Astrocyte of the spinal cord (primary cell): ENCODE measurements at regions not wholly inside any gene's neighbourhood (a gene's known extent, or its start where the extent isn't known, plus 50 kb on each side); places are given as distances from the start of the nearest gene placed in this dataset.
"Not testable (repeated sequence)": the region's sequence is repeated elsewhere in the genome, so short reads cannot be mapped to it uniquely, and the experiment has no call there.

Experiments
- DNase-seq: peaks from one replicate; pipeline ENCODE4 v3.0.0; 2011; ENCODE audit warnings: low read depth, low spot score
- H3K4me3 ChIP-seq: 2 replicates; pipeline ENCODE4 v1.5.1; 2011; ENCODE audit warnings: low read depth, mild to moderate bottlenecking, low read length, moderate library complexity
- CTCF ChIP-seq: IDR thresholded peaks from 2 replicates; pipeline ENCODE4 v1.5.1; 2012; ENCODE audit warnings: low read depth, mild to moderate bottlenecking, low read length, inconsistent platforms
- in situ Hi-C: cut with HindIII; loops from 2 replicates; pipeline ENCODE4 v1.10.0; 2017; ENCODE audit warnings: low sequenced_read_pairs

DNA sequence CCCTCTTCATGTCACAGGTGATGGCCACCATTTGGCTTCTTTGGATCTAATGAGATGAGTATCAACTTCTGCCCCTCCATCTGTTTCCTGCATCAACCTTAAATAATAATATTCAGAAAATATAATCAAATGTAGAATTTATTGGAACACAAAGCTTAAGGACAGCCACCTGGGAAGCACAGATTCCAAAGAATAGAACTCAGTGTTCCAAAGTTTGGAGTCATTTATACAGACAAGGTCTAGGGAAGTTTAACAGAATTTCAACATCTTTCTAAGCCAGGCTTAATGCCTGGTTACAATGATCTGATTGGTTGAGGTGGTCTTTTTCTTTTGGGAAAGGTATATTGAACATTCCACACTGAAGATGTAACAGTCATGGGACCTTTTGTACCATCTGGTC is 218.0 kb upstream of the PIEZO2 start:
- DNase-seq = no peak
- no peak overlapping the region for H3K4me3 ChIP-seq
- in situ Hi-C loops = no loop called here
- no peak for TF ChIP-seq CTCF

DNA sequence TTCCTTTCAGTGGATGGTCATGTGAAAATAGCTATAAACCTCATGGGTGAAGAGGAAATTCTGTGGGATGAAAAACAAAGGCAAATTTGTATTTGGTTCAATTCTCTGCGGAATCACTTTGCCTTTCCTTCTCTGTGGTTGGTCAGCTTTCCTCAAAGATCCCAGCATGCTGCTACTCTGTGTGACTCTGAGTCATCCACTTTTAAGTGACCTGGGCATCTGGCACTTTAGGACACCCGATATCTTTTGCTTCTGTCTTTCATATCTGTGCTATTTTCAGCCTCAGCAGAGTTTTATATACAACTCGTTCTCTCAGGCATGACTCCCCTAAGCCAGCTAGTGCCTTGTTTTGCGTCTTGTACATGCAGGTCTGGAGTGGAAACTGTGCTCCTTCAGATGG is 217.0 kb upstream of the PIEZO2 start:
- peak; percentile 71 for DNase-seq
- H3K4me3 ChIP-seq = no peak overlapping the region
- no peak for TF ChIP-seq CTCF
- in situ Hi-C loops = no loop called here

DNA sequence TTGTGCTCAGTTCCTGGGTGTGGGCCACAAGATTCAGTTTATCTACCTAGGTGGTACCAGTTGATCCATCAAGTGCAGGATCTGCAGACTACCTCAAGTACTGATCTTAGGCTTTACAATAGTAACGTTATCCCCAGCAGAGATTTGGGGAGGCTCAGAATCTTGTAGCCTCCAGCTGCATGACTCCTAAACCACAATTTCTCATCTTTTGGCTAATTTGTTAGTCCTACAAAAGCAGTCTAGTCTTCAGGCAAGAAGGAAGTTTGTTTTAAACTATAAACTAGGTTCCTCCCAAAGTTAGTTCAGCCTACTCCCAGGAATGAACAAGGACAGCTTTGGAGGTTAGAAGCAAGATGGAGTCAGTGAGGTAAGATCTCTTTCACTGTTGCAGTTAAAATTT is 213.5 kb upstream of the PIEZO2 start:
- in situ Hi-C loops = no loop called here
- no peak for TF ChIP-seq CTCF
- no peak for DNase-seq

DNA sequence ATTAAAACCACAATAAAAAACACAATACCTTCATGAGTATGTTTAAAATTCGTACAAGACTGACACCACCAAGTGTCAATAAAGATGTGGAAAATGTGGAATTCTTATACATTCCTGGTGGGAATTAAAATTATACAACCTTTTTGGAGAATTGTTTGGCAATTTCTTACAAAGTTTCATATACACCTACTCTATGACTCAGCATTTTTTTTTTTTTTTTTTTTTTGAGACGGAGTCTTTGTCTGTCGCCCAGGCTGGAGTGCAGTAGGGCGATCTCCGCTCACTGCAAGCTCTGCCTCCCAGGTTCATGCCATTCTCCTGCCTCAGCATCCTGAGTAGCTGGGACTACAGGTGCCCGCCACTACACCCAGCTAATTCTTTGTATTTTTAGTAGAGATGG is 212.5 kb upstream of the PIEZO2 start:
- in situ Hi-C loops, DNase-seq, H3K4me3 ChIP-seq: not testable (repeated sequence)

More for the DNA sequence above, 213.5 kb upstream of the PIEZO2 start:
- no peak overlapping the region for H3K4me3 ChIP-seq

- in situ Hi-C loops = no loop called here
- no peak for DNase-seq
- no peak for TF ChIP-seq CTCF
- H3K4me3 ChIP-seq = no peak overlapping the region
Measured at GRCh38 chr18:11357678-11358077, 208.3 kb upstream of the PIEZO2 start.

DNA sequence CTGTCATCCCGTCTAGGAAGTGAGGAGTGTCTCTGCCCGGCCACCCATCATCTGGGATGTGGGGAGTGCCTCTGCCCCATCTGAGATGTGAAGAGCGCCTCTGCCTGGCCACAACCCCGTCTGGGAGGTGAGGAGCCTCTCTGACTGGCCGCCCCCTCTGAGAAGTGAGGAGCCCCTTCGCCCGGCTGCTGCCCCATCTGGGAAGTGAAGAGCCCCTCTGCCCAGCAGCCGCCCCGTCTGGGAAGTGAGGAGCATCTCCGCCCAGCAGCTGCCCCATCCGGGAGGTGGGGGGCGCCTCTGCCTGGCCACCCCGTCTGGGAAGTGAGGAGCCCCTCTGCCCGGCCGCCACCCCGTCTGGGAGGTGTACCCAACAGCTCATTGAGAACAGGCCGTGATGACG is 195.2 kb upstream of the PIEZO2 start:
- DNase-seq, in situ Hi-C loops, H3K4me3 ChIP-seq: not testable (repeated sequence)

GRCh38 chr18:11343096-11343495 is 193.7 kb upstream of the PIEZO2 start:
- no peak for DNase-seq
- H3K4me3 ChIP-seq = no peak overlapping the region
- in situ Hi-C loops = no loop called here
- no peak for TF ChIP-seq CTCF

- H3K4me3 ChIP-seq, in situ Hi-C loops, DNase-seq: not testable (repeated sequence)
Measured at GRCh38 chr18:11342115-11342514, 192.7 kb upstream of the PIEZO2 start.
